HG03432 (cell line): ENCODE measurements at regions not wholly inside any gene's neighbourhood (a gene's known extent, or its start where the extent isn't known, plus 50 kb on each side); places are given as distances from the start of the nearest gene placed in this dataset.

Source experiments
- ATAC-seq: cut with Tn5 transposase; IDR thresholded peaks from one replicate; pipeline ENCODE4 v1.9.1; 2021; ENCODE audit warnings: mild to moderate bottlenecking, moderate library complexity; ENCODE audit not compliant: unreplicated experiment

- ATAC-seq: no peak
Measured at GRCh38 chr4:96295143-96295741, 455.3 kb downstream of the PDHA2 start.

GRCh38 chr4:96301715-96302114 lies 461.8 kb downstream of the PDHA2 start:
- no peak for ATAC-seq

DNA sequence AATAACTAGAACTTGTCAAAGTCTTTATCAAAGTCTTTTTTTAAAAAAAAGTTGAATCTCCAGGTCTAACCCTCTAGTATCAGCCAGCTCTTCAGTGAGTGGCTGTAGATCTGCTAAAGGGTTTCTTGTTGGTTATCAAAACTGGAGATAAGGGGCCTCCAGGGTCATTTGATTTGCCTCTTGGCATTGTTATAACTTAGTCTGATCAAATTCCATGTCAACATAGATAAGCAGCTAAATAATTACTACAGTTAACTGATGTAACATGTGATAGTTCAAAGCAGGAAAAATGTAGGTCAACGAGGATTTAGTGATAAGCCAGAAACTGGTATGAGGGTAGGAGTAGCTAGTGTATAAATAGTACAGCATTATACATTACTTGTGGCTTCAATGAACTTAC lies 465.1 kb downstream of the PDHA2 start:
- no peak for ATAC-seq

DNA sequence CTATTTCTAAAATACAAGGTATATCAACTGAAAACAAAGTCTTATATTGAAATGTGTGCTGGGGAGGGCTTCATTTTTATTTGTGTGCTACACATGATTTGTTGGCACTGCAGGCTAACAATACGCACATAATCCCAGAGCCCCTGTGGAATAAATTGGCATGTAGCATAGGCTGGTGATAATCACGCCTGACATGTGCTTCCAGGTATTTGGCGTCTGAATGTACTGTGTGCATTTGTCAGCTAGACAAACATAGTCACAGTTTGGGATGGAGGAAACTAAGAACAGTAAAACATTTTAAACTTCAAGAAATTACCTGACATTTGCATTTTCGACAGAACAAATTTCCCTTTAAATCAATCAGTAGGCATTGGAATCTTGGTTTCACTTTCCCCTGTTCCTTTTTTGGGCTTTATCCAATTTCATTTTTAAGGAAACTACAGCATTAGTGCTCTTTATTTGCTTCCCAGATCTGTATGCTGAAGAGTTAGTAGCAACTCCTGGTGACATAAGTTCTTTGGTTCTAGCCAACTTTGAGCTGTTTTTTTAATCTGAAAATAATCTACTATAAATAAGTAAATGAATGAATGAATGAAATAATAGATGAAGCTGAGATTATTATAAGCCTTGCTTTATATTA lies 472.3 kb downstream of the PDHA2 start:
- no peak for ATAC-seq

DNA sequence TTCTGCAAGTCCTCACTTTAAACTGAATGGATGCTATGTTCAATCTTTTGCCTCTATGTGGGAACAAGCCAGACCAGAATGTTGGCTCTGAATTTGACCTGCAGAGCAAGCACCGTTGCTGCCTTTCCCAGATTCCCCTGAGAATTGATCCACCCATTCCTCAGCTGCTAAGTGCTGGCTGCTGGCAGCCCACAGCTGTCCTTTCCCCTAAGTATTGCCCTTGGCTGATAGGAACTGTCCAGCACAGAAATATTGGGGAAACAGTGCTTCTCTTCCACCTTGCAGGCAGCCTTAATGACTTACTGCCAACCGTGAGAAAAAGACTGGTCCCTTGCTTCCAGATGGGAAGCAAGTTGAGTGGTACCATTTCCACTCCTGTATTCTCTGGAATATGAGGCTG lies 475.9 kb downstream of the PDHA2 start:
- ATAC-seq: no peak

GRCh38 chr4:96316776-96317175 lies 476.9 kb downstream of the PDHA2 start:
- no peak for ATAC-seq

DNA sequence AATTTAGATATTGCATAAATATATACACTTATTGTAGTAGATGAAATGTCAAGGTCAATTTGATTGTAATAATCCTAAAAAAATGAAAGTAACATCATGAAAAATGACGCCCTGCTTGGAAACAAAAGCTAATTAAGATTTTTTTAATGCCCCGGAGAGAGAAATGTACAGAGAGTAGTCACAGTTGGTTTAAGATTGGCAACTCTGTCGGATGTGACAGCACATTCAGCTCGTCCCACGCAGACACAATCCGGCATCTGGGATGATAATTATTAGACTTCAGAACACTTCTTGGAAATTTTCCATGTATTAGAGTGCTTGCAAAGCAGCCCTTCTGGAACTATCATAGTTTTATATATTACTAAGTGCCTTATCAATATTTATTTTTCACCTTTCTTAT lies 478.0 kb downstream of the PDHA2 start:
- ATAC-seq: no peak

GRCh38 chr4:96326846-96327245 lies 487.0 kb downstream of the PDHA2 start:
- no peak for ATAC-seq

GRCh38 chr4:96342196-96342595 lies 502.3 kb downstream of the PDHA2 start:
- ATAC-seq: no peak

DNA sequence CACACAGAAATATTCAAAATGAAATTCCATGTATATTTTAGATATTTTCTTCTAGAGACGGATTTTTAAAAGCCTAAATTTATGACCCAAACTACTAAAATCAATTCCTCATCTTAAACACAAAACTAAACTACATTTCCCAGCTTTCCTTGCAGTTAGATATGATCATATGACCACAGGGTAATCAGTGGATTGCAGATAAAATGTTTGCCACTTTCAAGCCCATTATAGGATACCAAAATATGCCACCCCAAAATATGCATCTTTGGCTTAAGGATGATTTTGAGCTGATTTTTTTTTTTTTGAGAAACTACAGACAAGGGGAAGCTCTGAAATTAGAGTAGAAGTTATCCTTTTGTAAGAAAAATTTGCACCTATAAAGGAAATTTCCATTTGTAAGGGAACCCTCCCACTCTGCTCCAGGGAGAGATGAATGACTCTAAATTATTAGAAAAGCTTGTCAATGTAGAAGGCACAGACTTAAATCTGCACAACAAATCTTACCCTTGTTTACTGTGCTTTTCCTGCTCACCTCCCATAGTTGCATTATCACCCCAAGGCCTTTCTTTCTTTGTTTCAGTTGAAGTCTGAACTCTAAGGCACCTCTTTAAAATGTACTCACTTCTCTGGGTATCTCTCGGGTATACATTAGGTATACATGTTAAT lies 503.0 kb downstream of the PDHA2 start:
- no peak for ATAC-seq

- no peak for ATAC-seq
Measured at GRCh38 chr4:96343836-96344235, 503.9 kb downstream of the PDHA2 start.

DNA sequence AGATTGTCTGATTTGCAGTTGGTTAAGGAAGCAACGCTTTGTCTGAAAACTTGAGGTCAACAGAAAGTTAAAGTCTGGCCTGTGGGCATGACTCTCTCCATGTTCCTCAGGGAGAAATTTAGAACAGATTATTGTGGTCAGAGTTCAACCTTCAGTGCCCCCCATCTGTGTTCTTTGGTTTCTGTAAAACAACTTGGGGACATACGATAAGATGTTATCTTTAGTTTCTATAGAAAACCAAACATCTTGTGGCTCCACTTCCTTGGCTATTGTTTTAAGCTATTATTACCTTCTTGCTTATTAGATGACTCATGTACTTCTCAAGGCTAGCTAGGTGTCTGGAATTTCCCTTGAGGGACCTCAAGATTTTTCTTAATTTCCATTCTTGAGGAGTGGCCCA lies 507.7 kb downstream of the PDHA2 start:
- ATAC-seq: peak; percentile 59

- ATAC-seq: no peak
Measured at GRCh38 chr4:96352051-96352517, 512.2 kb downstream of the PDHA2 start.

- no peak for ATAC-seq
Measured at GRCh38 chr4:96354036-96354712, 514.3 kb downstream of the PDHA2 start.

- no peak for ATAC-seq
Measured at GRCh38 chr4:96355414-96355813, 515.5 kb downstream of the PDHA2 start.

GRCh38 chr4:96356591-96357370 lies 516.9 kb downstream of the PDHA2 start:
- ATAC-seq: no peak

- no peak for ATAC-seq
Measured at GRCh38 chr4:96366632-96367031, 526.7 kb downstream of the PDHA2 start.

GRCh38 chr4:96375367-96375766 lies 535.5 kb downstream of the PDHA2 start:
- ATAC-seq: no peak

DNA sequence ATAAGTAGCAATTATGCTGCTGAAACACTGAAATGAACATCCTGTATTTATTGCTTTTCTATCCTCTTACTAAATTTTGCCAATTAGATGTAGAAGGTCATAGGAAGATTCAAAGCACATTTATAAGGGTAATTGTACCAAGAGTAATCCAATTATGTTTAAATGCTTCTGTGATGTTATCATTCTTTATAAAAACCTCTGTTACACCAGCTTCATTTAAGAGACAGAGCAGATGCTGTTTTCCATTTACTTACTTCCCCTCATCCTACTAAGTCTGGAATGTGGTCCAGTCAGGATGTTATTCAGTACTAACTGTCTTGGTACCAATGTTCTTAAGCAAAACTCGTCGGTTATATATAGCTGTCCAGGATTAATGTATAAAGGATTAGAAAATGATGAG lies 539.6 kb downstream of the PDHA2 start:
- ATAC-seq: no peak

- no peak for ATAC-seq
Measured at GRCh38 chr4:96380106-96380505, 540.2 kb downstream of the PDHA2 start.

GRCh38 chr4:96383349-96383748 lies 543.5 kb downstream of the PDHA2 start:
- ATAC-seq: no peak
